Pons (tissue), 1 donor: ENCODE measurements at regions not wholly inside any gene's neighbourhood (a gene's known extent, or its start where the extent isn't known, plus 50 kb on each side); places are given as distances from the start of the nearest gene placed in this dataset.
"Not testable (repeated sequence)": the region's sequence is repeated elsewhere in the genome, so short reads cannot be mapped to it uniquely, and the experiment has no call there.

Experiments
- DNase-seq: peaks from one replicate; pipeline ENCODE4 v3.0.0-alpha.2; 2016; ENCODE audit warnings: low spot score

DNA sequence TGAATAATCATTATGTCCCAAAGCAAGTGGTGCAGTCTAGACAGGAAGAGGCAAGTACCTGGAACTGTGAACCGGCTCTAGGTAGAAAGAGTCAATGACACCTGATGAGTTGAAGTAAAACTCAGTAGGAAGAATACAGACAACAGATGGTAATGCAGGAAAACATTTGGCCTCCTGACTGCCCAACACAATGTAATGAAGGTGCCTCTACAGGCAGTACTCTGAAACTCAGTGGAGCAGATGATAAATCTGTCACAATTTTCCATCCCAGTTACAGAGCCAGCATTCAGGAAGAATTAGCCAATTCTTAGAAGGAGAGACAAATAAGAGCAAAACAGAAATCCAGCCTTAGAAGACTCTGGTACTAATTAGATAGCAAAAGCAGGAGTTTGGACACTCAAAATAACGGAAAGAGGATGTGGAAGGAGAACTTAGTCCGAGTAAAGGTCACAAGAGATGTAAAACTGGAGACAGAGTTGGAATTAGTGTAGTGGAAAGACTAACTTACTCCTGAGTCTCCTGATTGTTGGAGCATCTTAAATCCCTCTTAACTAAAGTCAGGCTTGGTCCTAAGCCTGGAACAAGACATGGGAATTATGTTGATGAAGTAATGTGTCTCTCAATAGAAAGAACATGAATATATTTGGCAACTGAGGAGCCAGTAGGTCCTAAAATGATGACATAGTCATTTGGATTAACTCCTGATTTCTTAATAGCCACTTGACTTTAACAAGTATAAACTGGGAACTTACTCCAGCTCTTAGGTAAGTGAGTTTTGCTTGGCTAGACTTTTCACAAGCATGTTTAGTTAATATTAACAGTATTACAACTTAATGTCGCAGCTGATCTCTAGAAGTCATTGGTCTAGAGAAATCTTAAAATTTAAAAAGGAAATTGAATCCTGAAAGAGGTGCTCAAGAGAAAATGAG is 457.3 kb upstream of the MIR17HG start:
- peak; percentile 10 for DNase-seq

GRCh38 chr13:90891329-90891728 is 456.2 kb upstream of the MIR17HG start:
- no peak for DNase-seq

- DNase-seq = not testable (repeated sequence)
Observed at GRCh38 chr13:90893199-90893598, 454.3 kb upstream of the MIR17HG start.

GRCh38 chr13:90896002-90896401 is 451.5 kb upstream of the MIR17HG start:
- DNase-seq = no peak

GRCh38 chr13:90898811-90899210 is 448.7 kb upstream of the MIR17HG start:
- DNase-seq = no peak

DNA sequence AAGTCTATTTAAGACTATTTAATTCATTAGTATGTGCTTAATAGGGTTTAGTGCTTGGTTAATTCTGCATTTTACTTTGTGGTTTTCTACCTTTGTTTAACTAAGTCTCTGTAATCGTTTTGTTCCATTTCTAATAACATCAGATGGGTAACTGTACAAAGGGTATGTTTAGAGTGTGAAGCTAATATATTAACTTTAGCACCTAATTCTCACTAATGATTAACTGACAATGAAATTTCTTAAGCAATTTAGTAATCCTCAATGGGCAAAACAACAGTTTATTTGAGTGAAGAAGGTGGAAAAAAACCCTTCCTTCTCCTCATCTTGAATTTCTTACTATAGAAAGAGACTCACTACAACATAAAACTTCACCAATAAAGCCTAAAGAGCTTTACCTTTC is 448.1 kb upstream of the MIR17HG start:
- no peak for DNase-seq

- DNase-seq = no peak
Observed at GRCh38 chr13:90902255-90902654, 445.2 kb upstream of the MIR17HG start.

- DNase-seq = no peak
Observed at GRCh38 chr13:90906554-90906953, 440.9 kb upstream of the MIR17HG start.

GRCh38 chr13:90908792-90909191 is 438.7 kb upstream of the MIR17HG start:
- no peak for DNase-seq

DNA sequence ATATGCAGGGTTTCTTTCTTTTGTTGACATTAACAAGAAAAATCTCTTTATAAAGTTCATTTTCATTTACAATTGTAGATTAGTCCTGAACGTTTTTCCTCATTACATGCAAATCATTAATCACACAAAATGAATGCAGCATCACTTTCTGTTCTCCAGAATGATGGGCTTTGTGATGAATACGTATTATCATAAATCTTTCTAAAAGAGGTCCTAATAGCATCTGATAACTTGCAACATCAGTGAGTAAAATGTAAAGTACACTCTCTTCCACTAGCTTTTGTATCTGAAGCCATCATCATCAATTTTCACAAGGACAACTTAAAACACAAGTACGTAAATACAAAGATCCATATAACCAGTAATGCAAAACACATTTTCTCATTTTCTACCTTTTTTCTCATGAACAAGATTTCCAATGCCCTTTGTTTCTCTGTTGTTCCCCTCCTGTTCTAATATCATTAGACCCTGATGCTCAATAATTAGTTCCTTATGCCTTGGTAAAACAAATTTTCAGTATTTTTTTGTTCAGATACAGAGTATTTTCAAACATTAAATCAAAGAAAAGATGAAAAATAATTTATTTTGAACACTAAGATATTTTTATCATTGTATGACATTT is 437.4 kb upstream of the MIR17HG start:
- no peak for DNase-seq

DNA sequence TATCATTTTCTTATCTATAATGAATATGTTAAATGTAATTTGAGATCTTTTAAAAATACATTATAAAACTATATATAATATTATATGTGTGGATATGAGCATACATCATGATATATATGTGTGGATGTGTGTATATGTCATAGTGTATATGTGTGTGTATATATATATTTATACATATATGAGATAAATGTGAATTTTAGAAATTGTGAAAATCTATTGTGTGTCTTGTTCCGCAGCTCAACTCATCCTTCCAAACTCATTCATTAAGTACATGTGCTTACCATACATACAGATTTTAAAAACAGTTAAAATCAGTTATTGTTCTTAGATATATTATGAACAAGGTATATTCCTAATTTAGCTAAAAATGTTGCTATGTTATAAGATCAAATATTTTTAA is 435.2 kb upstream of the MIR17HG start:
- DNase-seq = no peak

DNA sequence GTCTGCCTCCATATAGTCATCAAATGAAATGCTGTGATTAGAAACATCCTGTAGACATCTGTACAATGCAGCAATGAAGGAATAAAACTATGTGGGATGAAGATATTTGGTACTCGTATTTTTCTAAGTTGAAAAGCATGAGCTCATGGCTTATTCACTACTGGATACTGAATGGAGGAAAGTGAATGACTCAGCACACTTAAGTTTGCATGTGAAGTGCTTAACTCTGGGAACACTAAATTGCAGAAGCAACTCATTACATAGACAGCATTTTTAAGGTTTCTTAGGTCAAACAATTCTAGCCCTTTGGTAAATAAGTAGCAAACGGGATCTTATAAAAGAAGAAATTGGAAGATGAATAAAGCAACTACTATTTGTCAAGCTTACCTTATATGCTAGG is 429.0 kb upstream of the MIR17HG start:
- DNase-seq = no peak

DNA sequence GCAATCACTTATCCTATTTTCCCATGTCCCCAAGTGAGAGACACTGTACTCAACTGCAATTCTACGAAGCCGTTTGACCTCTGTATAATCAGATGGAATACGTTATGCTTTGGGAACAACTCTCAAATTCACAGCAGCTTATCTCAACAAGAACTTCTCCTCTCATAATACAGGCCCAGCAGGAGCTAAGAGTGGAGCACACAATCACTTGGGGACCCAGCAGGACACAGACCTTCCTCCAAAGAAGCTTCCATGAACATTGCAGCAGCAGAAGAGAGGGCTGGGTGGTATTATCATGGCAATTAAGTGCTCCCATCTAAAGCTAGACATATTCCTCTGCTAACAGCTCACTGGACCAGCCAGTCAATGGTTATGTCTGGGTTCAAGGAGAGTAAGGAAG is 428.3 kb upstream of the MIR17HG start:
- DNase-seq = no peak

DNA sequence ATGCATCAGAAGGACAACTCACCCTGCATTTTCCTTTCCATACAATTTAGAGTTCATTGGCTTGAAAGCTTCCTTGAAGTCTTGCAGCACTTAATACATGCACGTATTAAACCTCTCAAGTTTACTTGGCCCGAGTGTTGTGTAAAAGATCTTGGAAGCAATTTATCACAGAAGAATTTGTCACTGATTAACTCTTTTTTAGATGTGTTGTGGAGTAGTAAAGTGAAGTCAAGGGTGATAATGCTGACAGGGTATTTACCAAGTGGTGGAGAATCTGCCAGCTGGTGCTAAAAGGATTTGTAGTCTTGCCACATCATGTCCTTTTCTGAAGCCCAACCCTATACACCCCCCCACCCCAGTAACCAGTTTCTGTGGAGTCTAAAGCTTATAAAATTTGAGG is 421.0 kb upstream of the MIR17HG start:
- DNase-seq = no peak

- DNase-seq = no peak
Observed at GRCh38 chr13:90928109-90928508, 419.4 kb upstream of the MIR17HG start.

DNA sequence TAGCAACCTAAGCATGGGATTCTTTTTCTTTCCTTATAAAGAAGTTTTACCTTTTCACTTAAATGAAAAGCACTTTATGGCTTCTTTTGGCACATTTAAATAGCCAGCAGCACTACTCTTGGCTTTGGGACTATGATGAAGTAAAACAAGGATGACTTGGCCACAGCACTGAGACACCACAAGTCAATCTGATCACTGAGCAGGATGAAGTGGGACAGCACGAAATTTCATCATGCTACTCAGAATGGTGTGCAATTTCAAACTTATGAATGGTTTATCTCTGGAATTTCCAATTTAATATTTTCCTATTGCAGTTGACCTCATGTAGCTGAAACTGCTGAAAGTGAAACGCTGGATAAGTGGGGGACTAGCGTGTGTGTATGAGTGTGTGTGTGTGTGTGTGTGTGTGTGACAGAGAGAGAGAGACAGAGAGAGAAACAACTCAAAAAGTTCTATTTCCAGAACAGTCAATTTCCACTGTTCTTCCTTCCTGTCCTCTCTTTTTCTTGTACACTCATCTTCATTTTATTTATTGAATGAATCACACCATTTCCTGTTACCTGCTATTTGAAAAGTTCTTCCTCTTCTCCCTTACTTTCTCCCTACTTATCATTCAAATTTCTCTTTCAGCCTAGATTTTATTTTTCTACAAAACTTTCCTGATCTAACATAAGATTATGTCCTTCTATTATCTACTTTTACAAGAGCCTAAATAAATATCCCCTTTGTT is 414.2 kb upstream of the MIR17HG start:
- no peak for DNase-seq

- no peak for DNase-seq
Observed at GRCh38 chr13:90934741-90935140, 412.7 kb upstream of the MIR17HG start.

- no peak for DNase-seq
Observed at GRCh38 chr13:90938848-90939247, 408.6 kb upstream of the MIR17HG start.

GRCh38 chr13:90943946-90944345 is 403.5 kb upstream of the MIR17HG start:
- DNase-seq = no peak

DNA sequence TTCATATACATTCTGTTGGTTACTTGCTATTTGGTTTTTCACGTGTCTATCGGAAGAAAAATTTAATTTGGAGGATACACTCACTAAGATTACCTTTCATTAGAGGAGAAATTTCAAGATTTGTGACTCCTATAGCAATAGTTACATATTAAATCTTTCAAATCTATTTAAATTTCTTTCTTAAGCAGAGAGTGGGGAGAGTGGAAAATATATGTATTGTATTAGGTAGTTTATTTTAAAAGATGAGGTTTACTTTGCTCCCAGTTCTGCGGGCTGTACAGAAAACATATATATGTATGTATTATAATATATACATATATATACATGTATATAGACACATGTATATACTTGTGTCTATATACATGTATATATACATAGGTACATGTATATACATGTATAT is 402.3 kb upstream of the MIR17HG start:
- not testable (repeated sequence) for DNase-seq

GRCh38 chr13:90946125-90946524 is 401.4 kb upstream of the MIR17HG start:
- not testable (repeated sequence) for DNase-seq

DNA sequence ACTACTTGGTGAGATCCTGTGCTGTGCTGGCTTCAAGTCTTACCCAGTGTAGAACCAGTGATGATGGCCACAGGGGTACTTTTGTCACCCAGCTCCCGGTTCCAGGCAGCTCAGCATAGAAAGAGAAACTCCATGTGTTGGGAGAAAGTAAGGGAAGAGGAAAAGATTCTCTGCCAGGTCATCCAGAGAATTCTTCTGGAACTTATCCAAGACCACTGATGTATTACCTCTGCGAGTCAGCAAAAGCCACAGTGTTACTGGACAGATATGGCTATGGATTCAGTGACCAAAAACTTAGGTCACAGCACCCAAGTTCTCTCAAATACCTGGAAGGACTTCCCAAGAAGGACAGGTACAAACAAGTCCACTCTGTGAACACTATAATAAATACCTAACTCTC is 399.5 kb upstream of the MIR17HG start:
- DNase-seq = no peak

DNA sequence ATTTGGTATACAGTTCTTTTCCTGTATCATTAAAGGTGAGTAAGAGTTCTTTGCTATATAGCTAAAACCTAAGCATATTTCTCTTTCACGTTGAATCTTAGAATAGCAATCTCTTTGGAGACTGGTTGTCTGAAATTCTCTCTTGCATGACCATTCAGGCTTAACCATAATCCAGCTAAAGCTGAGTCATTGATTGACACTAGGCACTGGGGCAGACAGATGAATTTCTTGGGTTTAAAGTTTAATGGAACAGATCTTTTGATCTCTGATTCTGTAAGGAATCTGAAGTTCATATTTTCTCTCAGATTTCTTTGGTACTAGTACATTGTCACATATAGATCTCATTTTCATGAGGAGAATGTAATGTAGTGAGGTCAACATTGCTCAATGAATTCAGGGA is 397.3 kb upstream of the MIR17HG start:
- no peak for DNase-seq
